ENCODE measurements at regions not wholly inside any gene's neighbourhood (a gene's known extent, or its start where the extent isn't known, plus 50 kb on each side); places are given as distances from the start of the nearest gene placed in this dataset.

DNA sequence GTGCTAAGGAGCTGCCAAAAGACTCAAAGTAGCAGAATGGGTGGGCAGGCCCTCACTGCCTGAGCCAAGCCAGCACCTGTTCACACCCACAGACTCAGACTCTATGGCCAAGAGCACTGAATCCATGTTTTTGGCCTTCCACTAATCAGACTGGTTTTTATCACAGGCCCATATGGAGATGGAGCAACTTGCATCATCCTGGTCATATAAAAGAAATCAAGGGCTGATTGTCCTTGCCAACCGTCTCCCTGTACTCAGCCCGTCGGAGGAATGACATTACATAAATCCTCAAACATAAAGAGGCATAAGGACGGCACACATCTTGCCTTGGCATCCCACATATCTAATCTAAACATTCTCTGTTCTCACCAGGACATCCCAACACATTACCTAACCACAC is 66.7 kb downstream of the MARCHF4 start:
- Histone ChIP-seq H3K36me3 (no peaks in the 10 kb centered on the region), H3K27me3 (no peaks in the 10 kb centered on the region), H3K4me3 (no peak overlapping the region), H3K9me3 (no peaks in the 10 kb centered on the region), H3K27ac (no peak overlapping the region), H3K4me1 (no peaks in the 10 kb centered on the region)
- TF ChIP-seq, protein P1, sequence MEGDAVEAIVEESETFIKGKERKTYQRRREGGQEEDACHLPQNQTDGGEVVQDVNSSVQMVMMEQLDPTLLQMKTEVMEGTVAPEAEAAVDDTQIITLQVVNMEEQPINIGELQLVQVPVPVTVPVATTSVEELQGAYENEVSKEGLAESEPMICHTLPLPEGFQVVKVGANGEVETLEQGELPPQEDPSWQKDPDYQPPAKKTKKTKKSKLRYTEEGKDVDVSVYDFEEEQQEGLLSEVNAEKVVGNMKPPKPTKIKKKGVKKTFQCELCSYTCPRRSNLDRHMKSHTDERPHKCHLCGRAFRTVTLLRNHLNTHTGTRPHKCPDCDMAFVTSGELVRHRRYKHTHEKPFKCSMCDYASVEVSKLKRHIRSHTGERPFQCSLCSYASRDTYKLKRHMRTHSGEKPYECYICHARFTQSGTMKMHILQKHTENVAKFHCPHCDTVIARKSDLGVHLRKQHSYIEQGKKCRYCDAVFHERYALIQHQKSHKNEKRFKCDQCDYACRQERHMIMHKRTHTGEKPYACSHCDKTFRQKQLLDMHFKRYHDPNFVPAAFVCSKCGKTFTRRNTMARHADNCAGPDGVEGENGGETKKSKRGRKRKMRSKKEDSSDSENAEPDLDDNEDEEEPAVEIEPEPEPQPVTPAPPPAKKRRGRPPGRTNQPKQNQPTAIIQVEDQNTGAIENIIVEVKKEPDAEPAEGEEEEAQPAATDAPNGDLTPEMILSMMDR (IDR thresholded peaks at IDR 0.05) = no peak
- intact Hi-C loops (cut with DNase I) = no loop called here
- ATAC-seq (no peak), DNase-seq (no peak)

DNA sequence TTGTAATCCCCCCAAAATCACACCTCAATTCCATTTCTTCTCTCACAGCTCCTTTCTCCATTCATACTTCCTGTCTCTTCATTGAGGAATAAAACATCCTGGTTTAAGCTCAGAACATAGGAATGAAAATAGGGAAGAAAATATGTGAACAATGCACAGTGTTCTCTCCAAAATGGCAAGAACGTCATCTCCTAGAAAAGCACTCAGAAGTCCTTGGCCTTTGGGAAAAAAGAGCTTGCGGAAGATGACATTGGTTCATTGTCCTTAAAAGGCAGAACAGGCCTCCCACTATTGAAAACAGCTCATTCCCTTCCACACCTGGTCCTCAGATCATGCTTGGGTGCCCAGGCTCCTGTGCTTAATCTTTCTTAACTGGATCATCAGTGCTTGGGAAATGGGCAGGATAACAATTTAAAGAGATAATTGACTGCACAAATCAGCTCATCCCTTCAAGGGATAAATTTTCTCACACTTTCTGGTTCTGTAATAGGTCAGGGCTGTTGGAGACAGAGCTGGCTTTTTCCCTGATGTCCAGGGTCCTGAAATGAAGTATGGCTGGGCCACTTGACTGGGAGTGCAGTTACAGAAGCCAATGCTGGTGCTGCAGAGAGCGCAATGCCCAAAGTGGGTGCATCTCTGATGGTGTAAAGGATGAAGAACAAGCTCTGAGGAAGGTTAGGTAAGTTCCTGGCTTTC is 69.2 kb downstream of the MARCHF4 start:
- ATAC-seq (no peak), DNase-seq (no peak)
- TF ChIP-seq, protein P1 (IDR thresholded peaks at IDR 0.05) = no peak
- no peaks in the 10 kb centered on the region for H3K4me1 ChIP-seq
- no peaks in the 10 kb centered on the region for H3K36me3 ChIP-seq
- intact Hi-C loops (cut with DNase I) = no loop called here
- no peaks in the 10 kb centered on the region for H3K27me3 ChIP-seq
- H3K27ac ChIP-seq = no peak overlapping the region
- no peak overlapping the region for H3K4me3 ChIP-seq
- H3K9me3 ChIP-seq = no peaks in the 10 kb centered on the region

DNA sequence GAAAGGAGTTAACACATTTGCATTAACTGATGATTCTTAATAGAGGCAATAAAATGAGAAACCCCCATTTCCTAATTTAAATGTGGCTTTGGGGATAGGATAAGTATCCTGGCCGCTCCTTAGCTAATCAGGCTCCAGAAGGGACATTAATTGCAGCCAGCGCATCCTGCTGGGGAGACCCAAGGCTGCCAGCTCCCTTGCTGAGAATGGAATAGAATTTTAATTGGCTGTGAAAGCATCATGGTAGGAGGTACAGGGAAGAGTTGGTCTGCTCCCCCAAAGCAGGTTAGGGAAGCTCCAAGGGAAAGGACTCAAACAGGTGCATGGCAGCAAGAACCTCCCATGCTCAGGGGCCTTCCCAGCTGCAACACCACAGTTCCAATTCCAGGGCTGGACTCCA is 71.4 kb downstream of the MARCHF4 start:
- DNase-seq = no peak

DNA sequence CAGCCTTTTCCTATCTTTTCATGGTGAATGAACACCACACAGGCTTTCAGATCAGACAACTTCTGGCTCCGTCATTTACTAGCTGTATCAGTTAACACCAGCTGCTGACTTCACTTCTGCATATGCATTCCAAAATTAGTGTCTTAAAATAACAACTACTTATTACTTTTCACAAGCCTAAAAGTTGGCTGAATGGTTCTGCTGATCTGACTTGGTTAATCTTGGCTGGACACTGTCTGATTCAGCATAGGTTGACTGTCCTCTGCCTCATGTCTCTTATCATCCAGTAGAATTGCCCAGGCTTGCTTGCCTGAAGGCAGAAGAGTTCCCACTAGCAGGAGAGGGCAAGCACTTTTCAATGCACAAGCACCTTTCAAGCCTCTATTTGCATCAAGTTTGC is 72.7 kb downstream of the MARCHF4 start:
- ATAC-seq (no peak), DNase-seq (no peak)
- Histone ChIP-seq H3K4me3 (no peak overlapping the region), H3K9me3 (no peaks in the 10 kb centered on the region), H3K27ac (no peak overlapping the region), H3K27me3 (no peaks in the 10 kb centered on the region), H3K36me3 (no peaks in the 10 kb centered on the region), H3K4me1 (no peaks in the 10 kb centered on the region)
- TF ChIP-seq, protein P1 (IDR thresholded peaks at IDR 0.05) = no peak
- intact Hi-C loops (cut with DNase I) = no loop called here

More for the DNA sequence above, 71.4 kb downstream of the MARCHF4 start:
- no peak for ATAC-seq
- H3K9me3 ChIP-seq = no peaks in the 10 kb centered on the region
- H3K36me3 ChIP-seq = no peaks in the 10 kb centered on the region
- H3K27me3 ChIP-seq = no peaks in the 10 kb centered on the region
- H3K4me3 ChIP-seq = no peak overlapping the region
- H3K27ac ChIP-seq = no peak overlapping the region
- TF ChIP-seq, protein P1 (IDR thresholded peaks at IDR 0.05) = no peak
- intact Hi-C loops (cut with DNase I) = no loop called here
- no peaks in the 10 kb centered on the region for H3K4me1 ChIP-seq

DNA sequence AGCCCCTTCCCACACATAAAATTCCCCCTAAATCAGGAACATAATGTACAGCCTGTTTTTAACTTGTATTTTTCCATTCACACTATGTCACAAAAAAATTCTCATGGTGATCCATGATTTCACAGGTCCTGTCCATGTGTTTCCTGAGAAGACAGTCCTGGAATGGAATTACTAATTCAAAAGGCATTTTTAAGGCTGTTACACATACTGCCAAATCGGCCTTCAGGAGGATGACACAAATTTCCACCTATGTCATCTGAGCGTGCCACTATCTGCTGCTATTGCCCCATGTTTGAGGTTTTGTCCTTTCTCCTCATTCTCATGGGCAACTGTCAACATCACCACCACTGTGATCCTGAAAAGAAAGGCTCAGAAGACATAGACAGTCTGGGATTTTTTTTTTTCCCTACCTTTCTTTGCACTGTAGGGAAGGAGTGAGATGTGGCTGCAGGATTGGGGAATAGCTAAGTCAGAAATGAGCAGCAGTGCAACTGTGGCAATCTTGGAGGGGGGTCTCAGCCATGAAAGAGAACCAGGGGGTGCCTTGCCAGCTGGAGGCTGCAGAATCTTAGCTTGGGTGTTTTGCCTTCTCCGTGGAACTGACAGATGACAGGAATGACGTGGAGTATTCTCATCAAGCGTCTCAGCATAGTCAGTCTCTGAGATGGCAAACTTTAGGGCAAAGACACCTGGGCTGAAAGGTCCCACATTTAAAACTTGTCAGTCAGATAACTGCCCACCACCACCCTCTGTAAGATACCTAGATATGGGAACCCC is 73.4 kb downstream of the MARCHF4 start:
- Histone ChIP-seq H3K27ac (no peak overlapping the region), H3K4me3 (no peak overlapping the region), H3K9me3 (no peaks in the 10 kb centered on the region), H3K4me1 (no peaks in the 10 kb centered on the region), H3K36me3 (no peaks in the 10 kb centered on the region), H3K27me3 (no peaks in the 10 kb centered on the region)
- DNase-seq (no peak), ATAC-seq (no peak)
- intact Hi-C loops (cut with DNase I) = no loop called here
- TF ChIP-seq, protein P1 (IDR thresholded peaks at IDR 0.05) = no peak

Data from upper lobe of right lung (tissue), 1 donor.